ENCODE measurements at regions not wholly inside any gene's neighbourhood (a gene's known extent, or its start where the extent isn't known, plus 50 kb on each side); places are given as distances from the start of the nearest gene placed in this dataset.

DNA sequence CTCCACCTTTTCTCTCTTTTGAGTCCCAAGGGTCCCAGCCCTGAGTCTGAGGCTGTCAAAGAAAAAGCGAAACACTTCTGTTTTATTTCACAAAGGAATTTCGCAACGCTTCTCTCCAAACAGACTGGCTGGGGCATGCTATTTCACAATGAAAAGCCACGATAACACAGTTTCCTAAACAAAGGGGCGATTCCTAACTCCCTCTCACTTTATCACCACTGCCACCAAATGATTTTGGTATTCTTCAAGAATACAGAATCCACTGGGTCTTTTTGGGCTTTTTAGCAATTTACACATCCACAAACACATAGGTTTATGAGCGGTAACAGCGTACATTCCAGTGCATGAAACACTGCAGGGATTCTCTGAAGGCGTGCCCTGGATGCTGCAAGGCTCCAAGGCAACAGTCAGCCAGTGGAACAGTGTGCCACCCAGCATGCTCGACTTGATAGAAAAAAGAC lies 161.2 kb downstream of the DAD1 start:
- peak; percentile 19 for TF ChIP-seq FOXA2 (IDR thresholded peaks at IDR 0.05)
- TF ChIP-seq YY1 (IDR thresholded peaks at IDR 0.05) = peak; percentile 35
- TF ChIP-seq RAD21 (IDR thresholded peaks at IDR 0.05) = peak in 1 of 2 donors; percentile 36
- no peak for TF ChIP-seq JUND (IDR thresholded peaks at IDR 0.05)
- no peak for TF ChIP-seq TAF1 (conservative IDR thresholded peaks at IDR 0.05)
- TF ChIP-seq EGR1 (IDR thresholded peaks at IDR 0.05; ENCODE audit: low read depth in 2 of 2) = peak in 1 of 2 donors; percentile 36
- TF ChIP-seq, protein P1, sequence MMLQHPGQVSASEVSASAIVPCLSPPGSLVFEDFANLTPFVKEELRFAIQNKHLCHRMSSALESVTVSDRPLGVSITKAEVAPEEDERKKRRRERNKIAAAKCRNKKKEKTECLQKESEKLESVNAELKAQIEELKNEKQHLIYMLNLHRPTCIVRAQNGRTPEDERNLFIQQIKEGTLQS (IDR thresholded peaks at IDR 0.05) = no peak
- TF ChIP-seq ZBTB33 (IDR thresholded peaks at IDR 0.05) = no peak
- peak; percentile 20 for TF ChIP-seq SP1 (IDR thresholded peaks at IDR 0.05)
- no peak for TF ChIP-seq HNF4G (IDR thresholded peaks at IDR 0.05)
- TF ChIP-seq REST (IDR thresholded peaks at IDR 0.05) = no peak
- no peak for TF ChIP-seq GABPA (IDR thresholded peaks at IDR 0.05 in 1 of 2, conservative IDR thresholded peaks at IDR 0.05 in 1 of 2)
- TF ChIP-seq HNF4A (conservative IDR thresholded peaks at IDR 0.05) = peak in 1 of 2 donors; percentile 50
- no peak for TF ChIP-seq CTCF (IDR thresholded peaks at IDR 0.05; ENCODE audit: low read depth, low read length, missing input control)
- TF ChIP-seq NR2F2 (IDR thresholded peaks at IDR 0.05) = no peak
- TF ChIP-seq MAX (IDR thresholded peaks at IDR 0.05) = peak; percentile 33
- TF ChIP-seq FOXA1 (IDR thresholded peaks at IDR 0.05) = no peak
- TF ChIP-seq RXRA (IDR thresholded peaks at IDR 0.05) = peak in 1 of 2 donors; percentile 55
- Histone ChIP-seq H3K36me3 (ENCODE audit: control insufficient read depth in 4 of 4, insufficient read depth in 3 of 4, low read depth in 1 of 4, low read length in 3 of 4) (no peaks in the 10 kb centered on the region), H3K27ac (ENCODE audit: low read depth in 1 of 2, low read length in 2 of 2) (peak overlapping the region in 1 of 2 donors; percentile 28), H3K9me3 (ENCODE audit: control insufficient read depth in 4 of 4, low read length in 3 of 4) (no peaks in the 10 kb centered on the region), H3K4me1 (ENCODE audit: control insufficient read depth in 4 of 4, insufficient read depth in 4 of 4, low read length in 3 of 4) (peaks cover 2 to 9% (median 6%) of the 10 kb centered on the region in 4 donors), H3K27me3 (ENCODE audit: control insufficient read depth in 4 of 4, insufficient read depth in 4 of 4, low read length in 3 of 4) (no peaks in the 10 kb centered on the region), H3K9ac (ENCODE audit: low read depth in 1 of 2, low read length in 2 of 2) (no peak overlapping the region), H3K4me3 (ENCODE audit: low read depth in 1 of 3, low read length in 3 of 3) (no peak overlapping the region)
- 19% methylated on average over 9 of the region's 9 CpGs for WGBS
- no peak for DNase-seq (ENCODE audit: low spot score)

All from liver (tissue), 8 donors.